ENCODE measurements at regions not wholly inside any gene's neighbourhood (a gene's known extent, or its start where the extent isn't known, plus 50 kb on each side); places are given as distances from the start of the nearest gene placed in this dataset.
A peak's percentile ranks its signal among the peaks of the same experiment; 100 is the strongest.

GRCh38 chr19:28840891-28841290, 372.1 kb downstream of the UQCRFS1 start:
- no peak for DNase-seq (ENCODE audit: extremely low read depth in 1 of 11, low read depth in 9 of 11, low spot score in 4 of 11)

GRCh38 chr19:28839455-28839854, 373.5 kb downstream of the UQCRFS1 start:
- DNase-seq (ENCODE audit: extremely low read depth in 1 of 11, low read depth in 9 of 11, low spot score in 4 of 11), result no peak

GRCh38 chr19:28838909-28839308, 374.0 kb downstream of the UQCRFS1 start:
- DNase-seq (ENCODE audit: extremely low read depth in 1 of 11, low read depth in 9 of 11, low spot score in 4 of 11), result peak in 2 of 11 donors; percentile 4 to 25

GRCh38 chr19:28836421-28836820, 376.5 kb downstream of the UQCRFS1 start:
- peak in 1 of 11 donors; percentile 24 for DNase-seq (ENCODE audit: extremely low read depth in 1 of 11, low read depth in 9 of 11, low spot score in 4 of 11)

- no peak for DNase-seq (ENCODE audit: extremely low read depth in 1 of 11, low read depth in 9 of 11, low spot score in 4 of 11)
These were observed 378.0 kb downstream of the UQCRFS1 start for GRCh38 chr19:28834996-28835395.

- DNase-seq (ENCODE audit: extremely low read depth in 1 of 11, low read depth in 9 of 11, low spot score in 4 of 11), result no peak
These were observed 381.5 kb downstream of the UQCRFS1 start for GRCh38 chr19:28831462-28831861.

GRCh38 chr19:28829762-28830161, 383.2 kb downstream of the UQCRFS1 start:
- no peak for DNase-seq (ENCODE audit: extremely low read depth in 1 of 11, low read depth in 9 of 11, low spot score in 4 of 11)

- DNase-seq (ENCODE audit: extremely low read depth in 1 of 11, low read depth in 9 of 11, low spot score in 4 of 11), result no peak
These were observed 383.6 kb downstream of the UQCRFS1 start for GRCh38 chr19:28829359-28829758.

GRCh38 chr19:28828276-28828870, 384.6 kb downstream of the UQCRFS1 start:
- no peak for DNase-seq (ENCODE audit: extremely low read depth in 1 of 11, low read depth in 9 of 11, low spot score in 4 of 11)

- no peak for DNase-seq (ENCODE audit: extremely low read depth in 1 of 11, low read depth in 9 of 11, low spot score in 4 of 11)
These were observed 385.6 kb downstream of the UQCRFS1 start for GRCh38 chr19:28827382-28827781.

- no peak for DNase-seq (ENCODE audit: extremely low read depth in 1 of 11, low read depth in 9 of 11, low spot score in 4 of 11)
These were observed 389.5 kb downstream of the UQCRFS1 start for GRCh38 chr19:28823338-28823961.

- DNase-seq (ENCODE audit: extremely low read depth in 1 of 11, low read depth in 9 of 11, low spot score in 4 of 11), result no peak
These were observed 392.7 kb downstream of the UQCRFS1 start for GRCh38 chr19:28820289-28820688.

- no peak for DNase-seq (ENCODE audit: extremely low read depth in 1 of 11, low read depth in 9 of 11, low spot score in 4 of 11)
These were observed 397.7 kb downstream of the UQCRFS1 start for GRCh38 chr19:28815257-28815656.

- DNase-seq (ENCODE audit: extremely low read depth in 1 of 11, low read depth in 9 of 11, low spot score in 4 of 11), result no peak
These were observed 418.6 kb downstream of the UQCRFS1 start for GRCh38 chr19:28794301-28794700.

- DNase-seq (ENCODE audit: extremely low read depth in 1 of 11, low read depth in 9 of 11, low spot score in 4 of 11), result peak in 3 of 11 donors; percentile 3 to 13 (median 12)
These were observed 419.4 kb downstream of the UQCRFS1 start for GRCh38 chr19:28793391-28794168.

GRCh38 chr19:28785971-28786370, 427.0 kb downstream of the UQCRFS1 start:
- peak in 4 of 11 donors; percentile 4 to 35 (median 12) for DNase-seq (ENCODE audit: extremely low read depth in 1 of 11, low read depth in 9 of 11, low spot score in 4 of 11)

- no peak for DNase-seq (ENCODE audit: extremely low read depth in 1 of 11, low read depth in 9 of 11, low spot score in 4 of 11)
These were observed 448.9 kb downstream of the UQCRFS1 start for GRCh38 chr19:28764066-28764465.

GRCh38 chr19:28746478-28746877, 466.5 kb downstream of the UQCRFS1 start:
- no peak for DNase-seq (ENCODE audit: extremely low read depth in 1 of 11, low read depth in 9 of 11, low spot score in 4 of 11)

- DNase-seq (ENCODE audit: extremely low read depth in 1 of 11, low read depth in 9 of 11, low spot score in 4 of 11), result no peak
These were observed 468.0 kb downstream of the UQCRFS1 start for GRCh38 chr19:28744943-28745342.

- no peak for DNase-seq (ENCODE audit: extremely low read depth in 1 of 11, low read depth in 9 of 11, low spot score in 4 of 11)
These were observed 468.9 kb downstream of the UQCRFS1 start for GRCh38 chr19:28744014-28744413.
